ENCODE measurements at regions not wholly inside any gene's neighbourhood (a gene's known extent, or its start where the extent isn't known, plus 50 kb on each side); places are given as distances from the start of the nearest gene placed in this dataset.

DNA sequence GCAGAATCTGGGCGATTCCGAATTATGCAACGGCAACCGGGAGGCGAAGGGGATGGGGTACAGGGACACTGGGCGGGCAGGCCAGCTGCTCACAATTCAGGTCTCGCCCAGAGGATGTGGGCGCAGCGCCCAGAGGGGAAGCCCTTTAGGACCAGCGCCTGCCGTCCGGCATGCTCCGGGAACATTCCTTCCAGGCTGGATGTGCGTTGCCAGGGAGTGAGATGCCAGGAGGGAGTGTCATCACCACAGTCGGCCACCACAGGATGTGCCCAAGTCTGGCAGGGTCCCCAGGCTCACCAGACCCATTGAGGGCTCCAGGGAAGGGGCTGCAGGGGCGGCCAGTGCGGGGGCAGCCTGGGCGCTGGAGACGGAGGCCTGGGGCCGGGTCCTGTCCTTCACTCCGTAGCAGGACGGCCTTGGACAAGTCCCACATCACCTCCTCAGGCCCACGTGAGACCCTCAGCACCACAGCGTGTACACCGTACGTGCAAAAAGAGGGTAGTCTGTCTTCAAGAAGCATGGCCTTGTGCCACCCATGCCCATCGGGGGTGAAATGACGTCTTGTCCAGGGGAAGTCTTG lies 63.9 kb downstream of the FOXL3 start:
- TF ChIP-seq, protein P1, sequence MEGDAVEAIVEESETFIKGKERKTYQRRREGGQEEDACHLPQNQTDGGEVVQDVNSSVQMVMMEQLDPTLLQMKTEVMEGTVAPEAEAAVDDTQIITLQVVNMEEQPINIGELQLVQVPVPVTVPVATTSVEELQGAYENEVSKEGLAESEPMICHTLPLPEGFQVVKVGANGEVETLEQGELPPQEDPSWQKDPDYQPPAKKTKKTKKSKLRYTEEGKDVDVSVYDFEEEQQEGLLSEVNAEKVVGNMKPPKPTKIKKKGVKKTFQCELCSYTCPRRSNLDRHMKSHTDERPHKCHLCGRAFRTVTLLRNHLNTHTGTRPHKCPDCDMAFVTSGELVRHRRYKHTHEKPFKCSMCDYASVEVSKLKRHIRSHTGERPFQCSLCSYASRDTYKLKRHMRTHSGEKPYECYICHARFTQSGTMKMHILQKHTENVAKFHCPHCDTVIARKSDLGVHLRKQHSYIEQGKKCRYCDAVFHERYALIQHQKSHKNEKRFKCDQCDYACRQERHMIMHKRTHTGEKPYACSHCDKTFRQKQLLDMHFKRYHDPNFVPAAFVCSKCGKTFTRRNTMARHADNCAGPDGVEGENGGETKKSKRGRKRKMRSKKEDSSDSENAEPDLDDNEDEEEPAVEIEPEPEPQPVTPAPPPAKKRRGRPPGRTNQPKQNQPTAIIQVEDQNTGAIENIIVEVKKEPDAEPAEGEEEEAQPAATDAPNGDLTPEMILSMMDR (IDR thresholded peaks at IDR 0.05), result no peak
- TF ChIP-seq POLR2A (IDR thresholded peaks at IDR 0.05), result no peak
